Tibial artery (tissue), 4 donors: ENCODE measurements at regions not wholly inside any gene's neighbourhood (a gene's known extent, or its start where the extent isn't known, plus 50 kb on each side); places are given as distances from the start of the nearest gene placed in this dataset.

ENCODE experiments used
- DNase-seq, 2 donors: peaks; one replicate each; pipeline ENCODE4 v3.0.0-alpha.2; 2019
- H3K27ac ChIP-seq, 2 donors: fragments of 200-600 bp; sonication (generic) in 1 of 2; 1 replicate in 1 of 2; 2 replicates in 1 of 2; pipeline ENCODE4 v1.5.1; 2018 to 2019; ENCODE audit warnings: mild to moderate bottlenecking in 1 of 2
- H3K27me3 ChIP-seq, 2 donors: fragments of 200-600 bp; sonication (generic) in 1 of 2; one replicate each; pipeline versions ENCODE4 v1.5.1 to v1.6.0; 2016 to 2019
- H3K36me3 ChIP-seq, 3 donors: fragments of 200-600 bp; sonication (generic) in 2 of 3; one replicate each; pipeline ENCODE4 v1.5.1; 2016 to 2019; ENCODE audit warnings: mild to moderate bottlenecking in 2 of 3
- H3K4me1 ChIP-seq, 4 donors: fragments of 200-600 bp; sonication (generic) in 2 of 4; 1 replicate in 3 of 4; 2 replicates in 1 of 4; pipeline ENCODE4 v1.5.1; 2016 to 2019
- H3K4me3 ChIP-seq, 2 donors: fragments of 200-600 bp; sonication (generic) in 1 of 2; 1 replicate in 1 of 2; 2 replicates in 1 of 2; pipeline ENCODE4 v1.5.1; 2018 to 2019; ENCODE audit warnings: mild to moderate bottlenecking in 2 of 2
- H3K9me3 ChIP-seq, 3 donors: fragments of 200-600 bp; sonication (generic) in 1 of 3; one replicate each; pipeline ENCODE4 v1.5.1; 2016 to 2019
- CTCF ChIP-seq, 2 experiments: fragments of 200-600 bp in 1 of 2; fragments of 450-650 bp in 1 of 2; IDR thresholded peaks; one replicate each; pipeline ENCODE4 v1.5.1; 2017 to 2019; ENCODE audit warnings: antibody characterized with exemption in 2 of 2, mild to moderate bottlenecking in 1 of 2, moderate library complexity in 1 of 2
- intact Hi-C: fragments of 100-400 bp; cut with DNase I; formaldehyde crosslinking; loops from one replicate; pipeline ENCODE4 v1.15.0; 2023; ENCODE audit warnings: low total_unique reads

GRCh38 chr10:78634389-78634815, 434.4 kb upstream of the ZMIZ1 start:
- peak in 1 of 2 donors; percentile 46 for DNase-seq
- Histone ChIP-seq H3K36me3 (no peaks in the 10 kb centered on the region), H3K9me3 (no peaks in the 10 kb centered on the region), H3K4me1 (peaks cover 0 to 16% (median 2%) of the 10 kb centered on the region in 4 donors), H3K27me3 (no peaks in the 10 kb centered on the region), H3K27ac (no peak overlapping the region), H3K4me3 (no peak overlapping the region)
- no peak for TF ChIP-seq CTCF (IDR thresholded peaks at IDR 0.05)
- intact Hi-C loops = no loop called here

GRCh38 chr10:78634835-78635234, 433.9 kb upstream of the ZMIZ1 start:
- intact Hi-C loops = no loop called here
- DNase-seq = peak in 1 of 2 donors; percentile 49
- no peaks in the 10 kb centered on the region for H3K36me3 ChIP-seq

GRCh38 chr10:78639629-78640028, 429.1 kb upstream of the ZMIZ1 start:
- Histone ChIP-seq H3K36me3 (no peaks in the 10 kb centered on the region), H3K4me1 (peaks cover 0 to 11% (median 0%) of the 10 kb centered on the region in 4 donors), H3K27me3 (no peaks in the 10 kb centered on the region), H3K27ac (no peak overlapping the region), H3K9me3 (no peaks in the 10 kb centered on the region), H3K4me3 (no peak overlapping the region)
- no peak for TF ChIP-seq CTCF (IDR thresholded peaks at IDR 0.05)
- DNase-seq = no peak
- intact Hi-C loops = no loop called here

More at GRCh38 chr10:78634835-78635234, 433.9 kb upstream of the ZMIZ1 start:
- Histone ChIP-seq H3K4me1 (peaks cover 0 to 16% (median 2%) of the 10 kb centered on the region in 4 donors), H3K27ac (peak overlapping the region in 1 of 2 donors; percentile 10), H3K4me3 (no peak overlapping the region), H3K27me3 (no peaks in the 10 kb centered on the region), H3K9me3 (no peaks in the 10 kb centered on the region)
- TF ChIP-seq CTCF (IDR thresholded peaks at IDR 0.05) = no peak

- Histone ChIP-seq H3K36me3 (no peaks in the 10 kb centered on the region), H3K27ac (no peak overlapping the region), H3K27me3 (no peaks in the 10 kb centered on the region), H3K4me3 (no peak overlapping the region), H3K9me3 (no peaks in the 10 kb centered on the region), H3K4me1 (no peaks in the 10 kb centered on the region)
- peak in 1 of 2 donors; percentile 67 for DNase-seq
- intact Hi-C loops = no loop called here
- TF ChIP-seq CTCF (IDR thresholded peaks at IDR 0.05) = no peak
Measured at GRCh38 chr10:78640796-78641636, 427.8 kb upstream of the ZMIZ1 start.

- no peak for DNase-seq
- no peak overlapping the region for H3K4me3 ChIP-seq
- no peaks in the 10 kb centered on the region for H3K27me3 ChIP-seq
- H3K9me3 ChIP-seq = no peaks in the 10 kb centered on the region
- no peaks in the 10 kb centered on the region for H3K36me3 ChIP-seq
- TF ChIP-seq CTCF (IDR thresholded peaks at IDR 0.05) = no peak
- no peaks in the 10 kb centered on the region for H3K4me1 ChIP-seq
- H3K27ac ChIP-seq = no peak overlapping the region
- intact Hi-C loops = no loop called here
Measured at GRCh38 chr10:78641693-78642092, 427.1 kb upstream of the ZMIZ1 start.
